Coronary artery (tissue), 2 donors: ENCODE measurements at regions not wholly inside any gene's neighbourhood (a gene's known extent, or its start where the extent isn't known, plus 50 kb on each side); places are given as distances from the start of the nearest gene placed in this dataset.

Source experiments
- DNase-seq: peaks from one replicate; pipeline ENCODE4 v3.0.0-alpha.2; 2017; ENCODE audit warnings: low spot score
- H3K27ac ChIP-seq, 2 donors: fragments of 200-600 bp; sonication (generic); one replicate each; pipeline ENCODE4 v1.5.1; 2016 to 2019
- H3K4me3 ChIP-seq: fragments of 200-600 bp; sonication (generic); 2 replicates; pipeline ENCODE4 v1.5.1; 2016; ENCODE audit warnings: mild to moderate bottlenecking, moderate library complexity
- CTCF ChIP-seq: fragments of 200-600 bp; sonication (generic); IDR thresholded peaks from one replicate; pipeline ENCODE4 v1.5.1; 2019; ENCODE audit warnings: antibody characterized with exemption

GRCh38 chr13:22736084-22736767 is 444.6 kb upstream of the SGCG start:
- TF ChIP-seq CTCF = no peak
- Histone ChIP-seq H3K4me3 (no peak overlapping the region), H3K27ac (no peak overlapping the region)
- DNase-seq = no peak

GRCh38 chr13:22736768-22737092 is 444.0 kb upstream of the SGCG start:
- TF ChIP-seq CTCF = no peak
- DNase-seq = no peak
- Histone ChIP-seq H3K4me3 (no peak overlapping the region), H3K27ac (no peak overlapping the region)

- no peak overlapping the region for H3K27ac ChIP-seq
- no peak for TF ChIP-seq CTCF
- no peak for DNase-seq
Observed at GRCh38 chr13:22738357-22738756, 442.4 kb upstream of the SGCG start.

GRCh38 chr13:22740264-22740663 is 440.5 kb upstream of the SGCG start:
- no peak overlapping the region for H3K27ac ChIP-seq
- no peak for TF ChIP-seq CTCF
- no peak overlapping the region for H3K4me3 ChIP-seq
- DNase-seq = no peak

More at GRCh38 chr13:22738357-22738756, 442.4 kb upstream of the SGCG start:
- no peak overlapping the region for H3K4me3 ChIP-seq

- H3K4me3 ChIP-seq = no peak overlapping the region
- no peak for TF ChIP-seq CTCF
- H3K27ac ChIP-seq = no peak overlapping the region
- DNase-seq = no peak
Observed at GRCh38 chr13:22744688-22745452, 435.9 kb upstream of the SGCG start.

- DNase-seq = no peak
- no peak for TF ChIP-seq CTCF
- Histone ChIP-seq H3K27ac (no peak overlapping the region), H3K4me3 (no peak overlapping the region)
Observed at GRCh38 chr13:22748866-22749577, 431.8 kb upstream of the SGCG start.
